Jurkat, Clone E6-1 (cell line): ENCODE measurements at regions not wholly inside any gene's neighbourhood (a gene's known extent, or its start where the extent isn't known, plus 50 kb on each side); places are given as distances from the start of the nearest gene placed in this dataset.
"Not testable (repeated sequence)": the region's sequence is repeated elsewhere in the genome, so short reads cannot be mapped to it uniquely, and the experiment has no call there.

Source experiments
- DNase-seq: peaks from one replicate; pipeline ENCODE4 v3.0.0-alpha.2; 2011; ENCODE audit warnings: low read depth, low spot score
- H3K4me3 ChIP-seq: 2 replicates; pipeline ENCODE4 v1.5.1; 2011; ENCODE audit warnings: mild to moderate bottlenecking, low read length, control low read depth, moderate library complexity

- H3K4me3 ChIP-seq, result no peak overlapping the region
- DNase-seq, result no peak
Observed at GRCh38 chr2:150672311-150672710, 184.8 kb upstream of the RND3 start.

GRCh38 chr2:150669492-150669891 is 182.0 kb upstream of the RND3 start:
- H3K4me3 ChIP-seq, result no peak overlapping the region
- DNase-seq, result no peak

- H3K4me3 ChIP-seq, DNase-seq: not testable (repeated sequence)
Observed at GRCh38 chr2:150667039-150667438, 179.6 kb upstream of the RND3 start.

- H3K4me3 ChIP-seq, result no peak overlapping the region
- no peak for DNase-seq
Observed at GRCh38 chr2:150663143-150663542, 175.7 kb upstream of the RND3 start.

GRCh38 chr2:150656002-150656401 is 168.5 kb upstream of the RND3 start:
- DNase-seq, result no peak
- H3K4me3 ChIP-seq, result no peak overlapping the region

- DNase-seq, result no peak
- H3K4me3 ChIP-seq, result no peak overlapping the region
Observed at GRCh38 chr2:150653351-150653750, 165.9 kb upstream of the RND3 start.

- DNase-seq, result no peak
- no peak overlapping the region for H3K4me3 ChIP-seq
Observed at GRCh38 chr2:150647943-150648342, 160.5 kb upstream of the RND3 start.

GRCh38 chr2:150646746-150647145 is 159.3 kb upstream of the RND3 start:
- H3K4me3 ChIP-seq, result no peak overlapping the region
- no peak for DNase-seq

GRCh38 chr2:150644298-150645067 is 157.0 kb upstream of the RND3 start:
- DNase-seq, result no peak
- no peak overlapping the region for H3K4me3 ChIP-seq

GRCh38 chr2:150643114-150643725 is 155.8 kb upstream of the RND3 start:
- H3K4me3 ChIP-seq, result no peak overlapping the region
- DNase-seq, result no peak

- DNase-seq, result no peak
- H3K4me3 ChIP-seq, result no peak overlapping the region
Observed at GRCh38 chr2:150640039-150640438, 152.6 kb upstream of the RND3 start.

- H3K4me3 ChIP-seq, result no peak overlapping the region
- no peak for DNase-seq
Observed at GRCh38 chr2:150639383-150639782, 151.9 kb upstream of the RND3 start.

- no peak overlapping the region for H3K4me3 ChIP-seq
- DNase-seq, result no peak
Observed at GRCh38 chr2:150631236-150631821, 143.9 kb upstream of the RND3 start.

GRCh38 chr2:150630587-150631235 is 143.2 kb upstream of the RND3 start:
- no peak for DNase-seq
- H3K4me3 ChIP-seq, result no peak overlapping the region

- DNase-seq, result no peak
- no peak overlapping the region for H3K4me3 ChIP-seq
Observed at GRCh38 chr2:150627526-150627925, 140.1 kb upstream of the RND3 start.

- DNase-seq, result no peak
- H3K4me3 ChIP-seq, result no peak overlapping the region
Observed at GRCh38 chr2:150626934-150627411, 139.5 kb upstream of the RND3 start.

- no peak overlapping the region for H3K4me3 ChIP-seq
- no peak for DNase-seq
Observed at GRCh38 chr2:150625741-150626140, 138.3 kb upstream of the RND3 start.

GRCh38 chr2:150625303-150625702 is 137.8 kb upstream of the RND3 start:
- DNase-seq, result no peak
- H3K4me3 ChIP-seq, result no peak overlapping the region

- no peak overlapping the region for H3K4me3 ChIP-seq
- peak; percentile 94 for DNase-seq
Observed at GRCh38 chr2:150624001-150624401, 136.5 kb upstream of the RND3 start.
